Skeletal muscle satellite cell (primary cell): ENCODE measurements at regions not wholly inside any gene's neighbourhood (a gene's known extent, or its start where the extent isn't known, plus 50 kb on each side); places are given as distances from the start of the nearest gene placed in this dataset.
"Not testable (repeated sequence)": the region's sequence is repeated elsewhere in the genome, so short reads cannot be mapped to it uniquely, and the experiment has no call there.

ENCODE experiments used
- H3K27me3 ChIP-seq: 2 replicates; pipeline ENCODE4 v1.7.0; 2013; ENCODE audit warnings: low read length; ENCODE audit not compliant: control insufficient read depth, insufficient read depth
- H3K36me3 ChIP-seq: 2 replicates; pipeline ENCODE4 v1.7.0; 2013; ENCODE audit warnings: mild to moderate bottlenecking, control low read depth, low read length; ENCODE audit not compliant: insufficient read depth
- H3K4me1 ChIP-seq: 2 replicates; pipeline ENCODE4 v1.7.0; 2013; ENCODE audit warnings: low read length; ENCODE audit not compliant: control insufficient read depth, insufficient read depth
- H3K4me2 ChIP-seq: 2 replicates; pipeline ENCODE4 v1.7.0; 2013; ENCODE audit warnings: mild to moderate bottlenecking, low read length
- H3K4me3 ChIP-seq: 2 replicates; pipeline ENCODE4 v1.7.0; 2013; ENCODE audit warnings: low read length
- H3K9ac ChIP-seq: 2 replicates; pipeline ENCODE4 v1.7.0; 2013; ENCODE audit warnings: mild to moderate bottlenecking, low read depth, low read length, moderate library complexity
- H3K9me3 ChIP-seq: replicated peaks from 2 replicates; pipeline ENCODE4 v1.7.0; 2013; ENCODE audit warnings: mild to moderate bottlenecking, control low read depth, low read length

DNA sequence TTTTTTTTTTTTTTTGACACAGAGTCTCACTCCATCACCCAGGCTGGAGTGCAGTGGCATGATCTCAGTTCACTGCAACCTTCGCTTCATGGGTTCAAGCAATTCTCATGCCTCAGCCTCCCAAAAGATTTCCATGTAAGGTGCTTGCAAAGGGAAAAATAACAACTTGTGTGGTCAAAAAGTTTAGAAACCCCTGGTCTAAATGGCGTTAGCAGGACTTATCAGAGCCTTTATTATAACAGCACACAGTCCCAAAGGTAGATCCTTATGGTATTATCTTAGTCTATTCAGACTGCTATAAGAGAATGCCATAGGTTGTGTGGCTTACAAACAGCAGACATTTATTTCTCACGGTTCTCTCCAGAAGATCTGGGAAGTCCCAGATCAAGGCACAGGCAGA lies 135.0 kb downstream of the NPIPA8 start:
- H3K27me3 ChIP-seq, H3K9ac ChIP-seq, H3K4me2 ChIP-seq, H3K4me1 ChIP-seq, H3K4me3 ChIP-seq, H3K9me3 ChIP-seq, H3K36me3 ChIP-seq: not testable (repeated sequence)

DNA sequence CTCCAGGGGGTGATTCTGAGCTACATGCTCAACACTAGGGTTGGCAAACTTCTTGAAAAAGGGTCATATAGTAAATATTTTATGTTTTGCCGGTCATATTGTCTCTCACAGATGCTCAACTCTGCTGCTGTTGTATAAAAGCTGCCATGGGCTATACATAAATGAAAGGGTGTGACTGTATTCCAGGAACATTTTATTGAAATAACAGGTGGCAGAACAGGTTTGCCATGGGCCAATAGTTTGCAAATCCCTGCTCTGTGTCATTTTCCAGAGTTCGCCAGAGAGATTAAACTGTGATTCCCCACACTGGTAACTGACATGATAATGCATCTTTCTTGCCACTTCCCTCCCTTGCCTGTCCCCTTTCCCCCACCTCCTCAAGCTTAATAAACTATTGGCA lies 144.1 kb downstream of the NPIPA8 start:
- not testable (repeated sequence) for H3K4me2 ChIP-seq, H3K9ac ChIP-seq, H3K27me3 ChIP-seq, H3K4me1 ChIP-seq, H3K36me3 ChIP-seq, H3K9me3 ChIP-seq, H3K4me3 ChIP-seq

DNA sequence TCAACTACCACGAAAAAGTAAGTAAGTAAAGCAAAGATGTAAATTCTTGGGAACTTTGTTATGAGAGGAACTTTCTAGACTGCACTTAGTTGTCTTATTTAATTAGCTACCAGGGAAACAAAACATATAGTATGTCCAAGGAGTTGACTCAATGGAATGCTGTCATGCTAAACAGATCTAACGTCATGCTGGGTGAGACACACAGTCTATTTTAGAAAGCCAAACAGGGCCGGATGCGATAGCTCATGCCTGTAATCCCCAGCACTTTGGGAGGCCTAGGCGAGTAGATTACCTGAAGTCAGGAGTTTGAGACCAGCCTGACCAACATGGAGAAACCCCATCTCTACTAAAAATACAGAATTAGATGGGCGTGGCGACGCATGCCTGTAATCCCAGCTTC lies 146.4 kb downstream of the NPIPA8 start:
- H3K9ac ChIP-seq, H3K9me3 ChIP-seq, H3K4me1 ChIP-seq, H3K36me3 ChIP-seq, H3K4me3 ChIP-seq, H3K27me3 ChIP-seq, H3K4me2 ChIP-seq: not testable (repeated sequence)

- H3K4me3 ChIP-seq, H3K9ac ChIP-seq, H3K36me3 ChIP-seq, H3K9me3 ChIP-seq, H3K4me1 ChIP-seq, H3K27me3 ChIP-seq, H3K4me2 ChIP-seq: not testable (repeated sequence)
Measured at GRCh38 chr16:18184755-18185154, 151.8 kb downstream of the NPIPA8 start.

DNA sequence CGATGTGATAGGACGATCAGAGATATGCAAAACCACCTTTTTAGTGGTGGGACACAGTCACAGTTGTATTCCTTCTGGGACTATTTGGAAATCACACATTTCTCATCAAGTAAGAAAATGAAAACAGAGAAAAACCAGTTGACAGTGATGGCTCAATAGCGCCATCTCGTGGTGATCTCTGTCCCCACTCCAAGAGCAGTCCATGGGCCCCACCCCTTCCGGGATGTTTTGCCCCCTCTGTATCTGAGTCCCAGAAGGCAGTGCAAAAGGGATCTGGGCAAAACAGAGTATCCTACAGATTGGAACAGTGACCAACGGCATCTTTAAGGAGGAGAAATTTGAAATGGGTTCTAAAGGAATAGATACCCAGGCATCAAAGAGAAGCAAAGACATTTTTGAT lies 155.5 kb downstream of the NPIPA8 start:
- H3K9ac ChIP-seq, H3K9me3 ChIP-seq, H3K4me3 ChIP-seq, H3K36me3 ChIP-seq, H3K4me1 ChIP-seq, H3K27me3 ChIP-seq, H3K4me2 ChIP-seq: not testable (repeated sequence)

GRCh38 chr16:18173945-18174497 lies 162.5 kb downstream of the NPIPA8 start:
- H3K9ac ChIP-seq, H3K9me3 ChIP-seq, H3K4me1 ChIP-seq, H3K36me3 ChIP-seq, H3K4me2 ChIP-seq, H3K27me3 ChIP-seq, H3K4me3 ChIP-seq: not testable (repeated sequence)

DNA sequence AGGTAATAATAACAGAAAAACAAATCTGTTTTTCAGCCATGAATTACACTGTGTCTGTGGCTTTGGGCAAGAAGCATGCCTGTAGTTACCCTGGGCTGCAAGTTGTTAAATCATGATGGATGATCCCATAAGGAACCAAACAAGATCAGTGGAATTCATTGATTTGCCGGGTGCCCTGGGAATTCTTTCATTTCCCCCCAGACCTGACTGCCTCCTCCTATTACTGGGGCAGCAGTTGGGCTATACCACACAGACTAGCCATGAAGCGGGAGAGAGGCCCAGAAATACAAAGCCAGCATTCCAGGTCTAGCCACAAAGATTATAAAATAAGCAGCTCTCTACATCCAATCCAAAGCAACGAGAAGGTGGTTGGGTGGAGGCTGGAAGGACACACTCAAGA lies 174.2 kb downstream of the NPIPA8 start:
- H3K4me3 ChIP-seq, H3K4me2 ChIP-seq, H3K9me3 ChIP-seq, H3K4me1 ChIP-seq, H3K36me3 ChIP-seq, H3K27me3 ChIP-seq, H3K9ac ChIP-seq: not testable (repeated sequence)

DNA sequence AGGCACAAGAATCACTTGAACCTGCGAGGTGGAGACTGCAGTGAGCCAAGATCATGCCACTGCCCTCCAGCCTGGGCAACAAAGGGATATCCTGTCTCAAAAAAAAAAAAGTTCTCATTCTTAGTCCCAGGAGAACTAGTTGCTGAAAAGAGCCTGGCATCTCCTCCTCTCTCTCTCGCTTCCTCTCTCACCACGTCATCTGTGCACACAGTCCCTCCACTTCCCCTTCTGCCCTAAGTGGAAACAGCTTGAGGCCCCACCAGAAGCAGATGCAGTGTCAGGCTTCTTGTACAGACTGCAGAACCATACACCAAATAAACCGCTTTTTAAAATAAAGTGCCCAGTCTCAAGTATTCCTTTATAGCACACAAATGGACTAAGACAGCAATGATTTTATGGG lies 175.3 kb downstream of the NPIPA8 start:
- not testable (repeated sequence) for H3K4me3 ChIP-seq, H3K9me3 ChIP-seq, H3K27me3 ChIP-seq, H3K36me3 ChIP-seq, H3K9ac ChIP-seq, H3K4me2 ChIP-seq, H3K4me1 ChIP-seq

- H3K4me3 ChIP-seq, H3K36me3 ChIP-seq, H3K9ac ChIP-seq, H3K27me3 ChIP-seq, H3K4me1 ChIP-seq, H3K9me3 ChIP-seq, H3K4me2 ChIP-seq: not testable (repeated sequence)
Measured at GRCh38 chr16:18159185-18159584, 177.4 kb downstream of the NPIPA8 start.

- not testable (repeated sequence) for H3K36me3 ChIP-seq, H3K27me3 ChIP-seq, H3K9me3 ChIP-seq, H3K9ac ChIP-seq, H3K4me2 ChIP-seq, H3K4me3 ChIP-seq, H3K4me1 ChIP-seq
Measured at GRCh38 chr16:18157854-18158253, 178.7 kb downstream of the NPIPA8 start.

GRCh38 chr16:18152832-18153231 lies 183.7 kb downstream of the NPIPA8 start:
- H3K4me3 ChIP-seq, H3K9ac ChIP-seq, H3K4me1 ChIP-seq, H3K36me3 ChIP-seq, H3K4me2 ChIP-seq, H3K9me3 ChIP-seq, H3K27me3 ChIP-seq: not testable (repeated sequence)

GRCh38 chr16:18148132-18148531 lies 188.4 kb downstream of the NPIPA8 start:
- not testable (repeated sequence) for H3K27me3 ChIP-seq, H3K4me3 ChIP-seq, H3K9me3 ChIP-seq, H3K4me1 ChIP-seq, H3K9ac ChIP-seq, H3K4me2 ChIP-seq, H3K36me3 ChIP-seq
